H1 (cell line): ENCODE measurements at regions not wholly inside any gene's neighbourhood (a gene's known extent, or its start where the extent isn't known, plus 50 kb on each side); places are given as distances from the start of the nearest gene placed in this dataset.
"Not testable (repeated sequence)": the region's sequence is repeated elsewhere in the genome, so short reads cannot be mapped to it uniquely, and the experiment has no call there.

ENCODE experiments used
- CTCF ChIA-PET: fragments of 300-600 bp; sonication (Branson Sonifier 250); formaldehyde crosslinking; loops from one replicate; lab custom pipeline; 2021; ENCODE audit not compliant: partially characterized antibody; lab: Charles Lee
- POLR2A ChIA-PET: fragments of 300-600 bp; sonication (Branson Sonifier 250); formaldehyde crosslinking; loops from one replicate; lab custom pipeline; 2021; ENCODE audit warnings: inconsistent platforms; ENCODE audit not compliant: partially characterized antibody; lab: Charles Lee
- DNase-seq, 2 experiments: peaks; one replicate each; pipeline versions ENCODE4 v3.0.0 to v3.0.0-alpha.2; 2010 to 2022; ENCODE audit warnings: low spot score in 2 of 2, low read depth in 1 of 2, mixed read lengths in 1 of 2
- FAIRE-seq: peaks from 2 replicates; lab custom pipeline; 2011; peaks lifted over from hg19 to GRCh38; lab: Jason Lieb, UNC
- H2AFZ ChIP-seq: 2 replicates; pipeline ENCODE4 v1.8.1; 2012; ENCODE audit warnings: low read length, inconsistent platforms
- H2AK5ac ChIP-seq: 2 replicates; pipeline ENCODE4 v1.6.1; 2013; ENCODE audit warnings: low read depth, low read length
- H2BK120ac ChIP-seq: replicated peaks from 2 replicates; pipeline ENCODE3; 2013; ENCODE audit warnings: low read depth, low read length, inconsistent platforms
- H2BK12ac ChIP-seq: 2 replicates; pipeline ENCODE4 v1.6.1; 2013; ENCODE audit warnings: low read depth, low read length
- H2BK15ac ChIP-seq: 2 replicates; pipeline ENCODE4 v1.6.1; 2013; ENCODE audit warnings: low read length
- H2BK20ac ChIP-seq: 2 replicates; pipeline ENCODE4 v1.6.1; 2013; ENCODE audit warnings: low read length
- H2BK5ac ChIP-seq: 2 replicates; pipeline ENCODE4 v1.6.1; 2013; ENCODE audit warnings: low read depth, low read length
- H3K14ac ChIP-seq: 2 replicates; pipeline ENCODE4 v1.6.1; 2013; ENCODE audit warnings: inconsistent platforms; ENCODE audit not compliant: insufficient read length
- H3K18ac ChIP-seq: 2 replicates; pipeline ENCODE4 v1.6.1; 2013; ENCODE audit warnings: low read length; ENCODE audit errors: extremely low read depth
- H3K23ac ChIP-seq: 2 replicates; pipeline ENCODE4 v1.6.1; 2013; ENCODE audit warnings: inconsistent platforms; ENCODE audit not compliant: insufficient read length
- H3K23me2 ChIP-seq: 2 replicates; pipeline ENCODE4 v1.6.1; 2013; ENCODE audit warnings: low read depth, low read length
- H3K27ac ChIP-seq: 2 replicates; pipeline ENCODE4 v1.6.1; 2011; ENCODE audit warnings: low read depth, low read length, inconsistent platforms
- H3K27me3 ChIP-seq, 4 experiments: replicated peaks in 1 of 4; 1 replicate in 1 of 4; 2 replicates in 3 of 4; pipeline versions ENCODE4 v1.6.1 to v1.8.1; 2011 to 2013; ENCODE audit warnings: low read length in 3 of 4, mild to moderate bottlenecking in 3 of 4, inconsistent platforms in 2 of 4, mixed read lengths in 2 of 4, moderate library complexity in 1 of 4; ENCODE audit not compliant: control insufficient read depth in 3 of 4, insufficient read depth in 3 of 4; ENCODE audit errors: extremely low read depth in 1 of 4
- H3K36me3 ChIP-seq, 4 experiments: 2 replicates each; pipeline versions ENCODE4 v1.6.1 to v1.8.1; 2011 to 2013; ENCODE audit warnings: mild to moderate bottlenecking in 4 of 4, low read length in 3 of 4, moderate library complexity in 2 of 4, control low read depth in 1 of 4, inconsistent platforms in 1 of 4; ENCODE audit not compliant: insufficient read depth in 4 of 4, control insufficient read depth in 2 of 4
- H3K4ac ChIP-seq: replicated peaks from 2 replicates; pipeline ENCODE3; 2013; ENCODE audit warnings: low read length, low read depth, mixed read lengths, inconsistent platforms; ENCODE audit not compliant: insufficient read length
- H3K4me1 ChIP-seq, 4 experiments: replicated peaks in 1 of 4; 1 replicate in 1 of 4; 2 replicates in 3 of 4; pipeline versions ENCODE4 v1.6.1 to v1.8.1; 2011 to 2013; ENCODE audit warnings: low read length in 3 of 4, inconsistent platforms in 2 of 4, mixed read lengths in 1 of 4; ENCODE audit not compliant: insufficient read depth in 4 of 4, control insufficient read depth in 3 of 4
- H3K4me2 ChIP-seq, 2 experiments: 2 replicates each; pipeline versions ENCODE4 v1.6.1 to v1.8.1; 2011 to 2013; ENCODE audit warnings: low read depth in 2 of 2, low read length in 2 of 2, control low read depth in 1 of 2, inconsistent platforms in 1 of 2, mild to moderate bottlenecking in 1 of 2; ENCODE audit not compliant: insufficient read depth in 1 of 2
- H3K4me3 ChIP-seq, 4 experiments: fragments of 200-600, 300-600 bp in 1 of 4; sonication (generic), shearing (Covaris generic), sonication (Bioruptor Twin) in 1 of 4; 2 replicates each; pipeline versions ENCODE4 v1.5.1 to v1.8.1; 2011 to 2016; ENCODE audit warnings: low read length in 4 of 4, low read depth in 3 of 4, control low read depth in 2 of 4, inconsistent platforms in 2 of 4, mild to moderate bottlenecking in 2 of 4, mixed read lengths in 1 of 4, moderate library complexity in 1 of 4; ENCODE audit not compliant: insufficient read depth in 2 of 4; ENCODE audit errors: extremely low read depth in 1 of 4
- H3K56ac ChIP-seq: replicated peaks from 2 replicates; pipeline ENCODE3; 2013; ENCODE audit warnings: low read depth, mild to moderate bottlenecking, mixed read lengths, low read length, inconsistent platforms; ENCODE audit not compliant: insufficient read length
- H3K79me1 ChIP-seq: 2 replicates; pipeline ENCODE4 v1.6.1; 2013; ENCODE audit warnings: low read depth, low read length, control low read depth
- H3K79me2 ChIP-seq, 2 experiments: 2 replicates each; pipeline versions ENCODE4 v1.6.1 to v1.8.1; 2012 to 2013; ENCODE audit warnings: low read length in 2 of 2, mild to moderate bottlenecking in 2 of 2, inconsistent platforms in 1 of 2; ENCODE audit not compliant: insufficient read depth in 2 of 2, control insufficient read depth in 1 of 2
- H3K9ac ChIP-seq, 4 experiments: replicated peaks in 1 of 4; 1 replicate in 1 of 4; 2 replicates in 3 of 4; pipeline versions ENCODE4 v1.6.1 to v1.8.1; 2011 to 2013; ENCODE audit warnings: low read depth in 3 of 4, low read length in 3 of 4, control low read depth in 2 of 4, mild to moderate bottlenecking in 2 of 4, moderate library complexity in 2 of 4, inconsistent platforms in 1 of 4; ENCODE audit errors: extremely low read depth in 1 of 4
- H3K9me3 ChIP-seq, 2 experiments: 2 replicates each; pipeline versions ENCODE4 v1.6.1 to v1.8.1; 2012 to 2013; ENCODE audit warnings: mild to moderate bottlenecking in 2 of 2, moderate library complexity in 2 of 2, control low read depth in 1 of 2, inconsistent platforms in 1 of 2, low read depth in 1 of 2, low read length in 1 of 2, mixed read lengths in 1 of 2; ENCODE audit not compliant: insufficient read depth in 2 of 2
- H4K20me1 ChIP-seq, 2 experiments: replicated peaks in 1 of 2; 2 replicates each; pipeline versions ENCODE3 to v1.8.1; 2011 to 2013; ENCODE audit warnings: inconsistent platforms in 2 of 2, low read length in 2 of 2, mild to moderate bottlenecking in 1 of 2; ENCODE audit not compliant: insufficient read depth in 2 of 2, control insufficient read depth in 1 of 2
- H4K5ac ChIP-seq: 2 replicates; pipeline ENCODE4 v1.6.1; 2013; ENCODE audit warnings: low read length, low read depth, mixed read lengths, inconsistent platforms; ENCODE audit not compliant: insufficient read length
- H4K8ac ChIP-seq: 2 replicates; pipeline ENCODE4 v1.8.0; 2013; ENCODE audit warnings: mild to moderate bottlenecking, moderate library complexity, low read length, inconsistent platforms; ENCODE audit not compliant: insufficient read depth; ENCODE audit errors: extremely low read depth
- H4K91ac ChIP-seq: replicated peaks from 2 replicates; pipeline ENCODE3; 2013; ENCODE audit warnings: low read length, mixed read lengths, inconsistent platforms; ENCODE audit not compliant: insufficient read length
- WGBS, 2 experiments: shearing (Covaris generic) in 1 of 2; methylation state at CpG; one replicate each; pipeline versions ENCODE4 v1.1.6 to v1.1.7; 2013 to 2015; ENCODE audit warnings: low lambda C conversion rate in 2 of 2, mixed read lengths in 2 of 2, inconsistent platforms in 1 of 2, low coverage in 1 of 2, missing lambda C conversion rate in 1 of 2; ENCODE audit not compliant: insufficient replicate concordance in 2 of 2, insufficient coverage in 1 of 2, insufficient read length in 1 of 2; ENCODE audit errors: extremely low coverage in 1 of 2, missing lambda C conversion rate in 1 of 2; 5-methylcytosine and 5-hydroxymethylcytosine counted together

GRCh38 chr5:39687924-39688323 lies 263.1 kb upstream of the DAB2 start:
- H3K23me2 ChIP-seq, H3K4me1 ChIP-seq, H2AFZ ChIP-seq, H4K8ac ChIP-seq, H3K9ac ChIP-seq, H3K79me2 ChIP-seq, POLR2A ChIA-PET, FAIRE-seq, H4K5ac ChIP-seq, H2BK12ac ChIP-seq, DNase-seq, H3K27ac ChIP-seq, H3K4ac ChIP-seq, H3K56ac ChIP-seq, H2BK20ac ChIP-seq, H2AK5ac ChIP-seq, H2BK5ac ChIP-seq, H4K91ac ChIP-seq, H3K27me3 ChIP-seq, H3K36me3 ChIP-seq, H3K4me2 ChIP-seq, H3K23ac ChIP-seq, H2BK15ac ChIP-seq, H4K20me1 ChIP-seq, H2BK120ac ChIP-seq, H3K4me3 ChIP-seq, H3K14ac ChIP-seq, H3K18ac ChIP-seq, H3K79me1 ChIP-seq: not testable (repeated sequence)
- WGBS, 2 experiments, result 86% methylated on average over 8 of the region's 8 CpGs; no CpG with 5 or more reads in 1 of the 2 experiments
- peaks cover 13 to 14% of the 10 kb centered on the region in 2 experiments for H3K9me3 ChIP-seq
- CTCF ChIA-PET, result interaction anchor here (0.6 to 1.8 kb wide), 2 partner anchors 63 to 985 kb away, joined by 3 read pairs; no protein-coding TSS in a partner anchor
